ENCODE measurements at regions not wholly inside any gene's neighbourhood (a gene's known extent, or its start where the extent isn't known, plus 50 kb on each side); places are given as distances from the start of the nearest gene placed in this dataset.

DNA sequence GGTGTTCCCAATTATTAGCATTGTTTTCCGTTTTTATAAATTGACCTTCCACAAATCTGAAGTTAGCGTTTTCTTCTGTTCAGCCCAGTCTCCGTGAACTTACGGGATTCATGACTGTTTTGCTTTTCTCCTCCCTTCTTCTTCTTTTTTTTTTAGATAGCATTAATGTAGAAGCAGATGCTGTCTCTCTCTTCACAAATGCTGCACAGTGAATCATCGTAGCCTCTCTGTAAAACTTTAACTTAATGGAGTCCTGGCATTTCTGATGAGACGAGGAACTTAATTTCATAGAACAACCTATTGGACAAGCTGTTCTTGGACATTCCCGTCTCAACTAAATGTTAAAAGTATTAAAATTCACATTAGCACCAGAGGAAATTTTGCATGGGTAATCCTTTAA, 138.0 kb upstream of the EEF1E1 start:
- Histone ChIP-seq H3F3A (ENCODE audit: insufficient read depth, low read length) (no peaks in the 10 kb centered on the region), H2AFZ (ENCODE audit: low read length) (no peak overlapping the region), H3K9ac (ENCODE audit: low read length) (no peak overlapping the region), H3K79me2 (ENCODE audit: low read length) (no peaks in the 10 kb centered on the region), H3K9me3 (replicated peaks; ENCODE audit: insufficient read depth, low read length) (no peaks in the 10 kb centered on the region), H3K27me3 (replicated peaks; ENCODE audit: insufficient read depth, low read length) (no peaks in the 10 kb centered on the region), H3K4me2 (ENCODE audit: low read depth, low read length) (no peak overlapping the region), H3K27ac (ENCODE audit: low read length) (no peak overlapping the region), H4K20me1 (ENCODE audit: insufficient read depth, low read length) (no peaks in the 10 kb centered on the region), H3K9me2 (replicated peaks; ENCODE audit: insufficient read depth, low read length) (no peaks in the 10 kb centered on the region), H3K4me3 (ENCODE audit: low read length) (no peak overlapping the region), H3K4me1 (ENCODE audit: low read length) (peaks cover 7% of the 10 kb centered on the region; the same call in 1 of the 2 replicates), H3K36me3 (replicated peaks; ENCODE audit: insufficient read depth, low read length) (no peaks in the 10 kb centered on the region)
- no peak for DNase-seq
- TF ChIP-seq CTCF (IDR thresholded peaks at IDR 0.05; ENCODE audit: low read length), result no peak
- TF ChIP-seq EZH2phosphoT487 (IDR thresholded peaks at IDR 0.05; ENCODE audit: low read length), result no peak
- TF ChIP-seq EZH2 (optimal IDR thresholded peaks at IDR 0.05; ENCODE audit: low read depth, low read length), result no peak

DNA sequence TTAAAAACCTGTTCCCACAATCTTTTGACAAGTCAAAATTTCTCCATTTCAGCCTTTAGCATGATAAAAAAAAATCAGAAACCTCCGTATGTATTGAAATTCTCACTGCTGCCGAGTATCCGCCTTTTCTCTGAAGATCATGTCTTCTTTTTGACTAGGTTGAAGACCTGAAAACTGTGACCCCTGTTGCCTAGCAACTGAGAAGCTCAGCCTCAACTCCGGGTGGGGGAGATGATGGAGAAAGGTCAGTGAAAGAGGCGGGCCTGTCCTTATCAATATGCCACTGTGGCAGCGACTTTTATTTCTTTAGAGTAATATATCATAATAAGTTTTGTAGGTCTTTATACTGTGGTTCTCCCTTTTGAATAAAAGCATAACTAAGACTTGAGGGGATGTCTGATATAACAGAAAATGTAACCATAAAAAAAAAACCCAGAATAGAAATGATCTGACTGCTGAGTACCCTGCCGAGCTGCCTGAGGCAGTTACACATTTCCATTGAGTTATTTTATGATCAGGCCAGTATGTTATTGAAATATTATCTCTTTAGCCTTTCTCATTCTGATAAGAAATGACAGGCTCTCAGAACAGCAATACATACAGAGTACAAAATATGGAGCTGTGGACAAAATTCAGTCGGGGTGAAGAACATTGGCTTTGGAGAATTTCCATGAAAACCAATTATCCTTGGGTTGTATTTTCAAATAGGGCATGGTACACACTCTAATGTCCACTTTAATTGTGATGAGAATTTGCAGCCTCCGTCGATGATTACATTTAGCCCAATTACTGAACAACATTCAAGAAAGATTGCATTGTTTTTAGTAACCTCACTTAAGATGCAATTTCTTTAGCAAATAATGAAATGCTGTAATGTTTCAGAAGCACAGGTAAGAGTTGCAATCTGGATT, 136.7 kb upstream of the EEF1E1 start:
- H3K9me3 ChIP-seq (replicated peaks; ENCODE audit: insufficient read depth, low read length), result no peaks in the 10 kb centered on the region
- H3K4me2 ChIP-seq (ENCODE audit: low read depth, low read length), result no peak overlapping the region
- no peak overlapping the region for H2AFZ ChIP-seq (ENCODE audit: low read length)
- TF ChIP-seq EZH2phosphoT487 (IDR thresholded peaks at IDR 0.05; ENCODE audit: low read length) (no peak), EZH2 (optimal IDR thresholded peaks at IDR 0.05; ENCODE audit: low read depth, low read length) (no peak), CTCF (IDR thresholded peaks at IDR 0.05; ENCODE audit: low read length) (no peak)
- no peak overlapping the region for H3K9ac ChIP-seq (ENCODE audit: low read length)
- H3K36me3 ChIP-seq (replicated peaks; ENCODE audit: insufficient read depth, low read length), result no peaks in the 10 kb centered on the region
- no peak overlapping the region for H3K4me3 ChIP-seq (ENCODE audit: low read length)
- peaks cover 7% of the 10 kb centered on the region; the same call in 1 of the 2 replicates for H3K4me1 ChIP-seq (ENCODE audit: low read length)
- no peaks in the 10 kb centered on the region for H4K20me1 ChIP-seq (ENCODE audit: insufficient read depth, low read length)
- H3F3A ChIP-seq (ENCODE audit: insufficient read depth, low read length), result no peaks in the 10 kb centered on the region
- no peaks in the 10 kb centered on the region for H3K9me2 ChIP-seq (replicated peaks; ENCODE audit: insufficient read depth, low read length)
- no peak for DNase-seq
- no peak overlapping the region for H3K27ac ChIP-seq (ENCODE audit: low read length)
- H3K79me2 ChIP-seq (ENCODE audit: low read length), result no peaks in the 10 kb centered on the region
- H3K27me3 ChIP-seq (replicated peaks; ENCODE audit: insufficient read depth, low read length), result no peaks in the 10 kb centered on the region

- TF ChIP-seq EZH2 (optimal IDR thresholded peaks at IDR 0.05; ENCODE audit: low read depth, low read length) (no peak), EZH2phosphoT487 (IDR thresholded peaks at IDR 0.05; ENCODE audit: low read length) (no peak), CTCF (IDR thresholded peaks at IDR 0.05; ENCODE audit: low read length) (no peak)
- DNase-seq, result no peak
- no peak overlapping the region for H2AFZ ChIP-seq (ENCODE audit: low read length)
- no peak overlapping the region for H3K4me3 ChIP-seq (ENCODE audit: low read length)
- no peaks in the 10 kb centered on the region for H3K27me3 ChIP-seq (replicated peaks; ENCODE audit: insufficient read depth, low read length)
- no peak overlapping the region for H3K4me2 ChIP-seq (ENCODE audit: low read depth, low read length)
- H3K9ac ChIP-seq (ENCODE audit: low read length), result no peak overlapping the region
- H4K20me1 ChIP-seq (ENCODE audit: insufficient read depth, low read length), result no peaks in the 10 kb centered on the region
- H3K27ac ChIP-seq (ENCODE audit: low read length), result no peak overlapping the region
- H3K9me2 ChIP-seq (replicated peaks; ENCODE audit: insufficient read depth, low read length), result no peaks in the 10 kb centered on the region
- H3K9me3 ChIP-seq (replicated peaks; ENCODE audit: insufficient read depth, low read length), result no peaks in the 10 kb centered on the region
- H3F3A ChIP-seq (ENCODE audit: insufficient read depth, low read length), result no peaks in the 10 kb centered on the region
- H3K79me2 ChIP-seq (ENCODE audit: low read length), result no peaks in the 10 kb centered on the region
- peaks cover 7% of the 10 kb centered on the region; the same call in 1 of the 2 replicates for H3K4me1 ChIP-seq (ENCODE audit: low read length)
- H3K36me3 ChIP-seq (replicated peaks; ENCODE audit: insufficient read depth, low read length), result no peaks in the 10 kb centered on the region
Measured at GRCh38 chr6:8237668-8238067, 135.3 kb upstream of the EEF1E1 start.
